Fibroblast of the conjunctiva (primary cell): ENCODE measurements at regions not wholly inside any gene's neighbourhood (a gene's known extent, or its start where the extent isn't known, plus 50 kb on each side); places are given as distances from the start of the nearest gene placed in this dataset.
A peak's percentile ranks its signal among the peaks of the same experiment; 100 is the strongest.

Experiments
- DNase-seq: peaks from one replicate; pipeline ENCODE4 v3.0.0-alpha.2; 2010; ENCODE audit warnings: low read depth

DNA sequence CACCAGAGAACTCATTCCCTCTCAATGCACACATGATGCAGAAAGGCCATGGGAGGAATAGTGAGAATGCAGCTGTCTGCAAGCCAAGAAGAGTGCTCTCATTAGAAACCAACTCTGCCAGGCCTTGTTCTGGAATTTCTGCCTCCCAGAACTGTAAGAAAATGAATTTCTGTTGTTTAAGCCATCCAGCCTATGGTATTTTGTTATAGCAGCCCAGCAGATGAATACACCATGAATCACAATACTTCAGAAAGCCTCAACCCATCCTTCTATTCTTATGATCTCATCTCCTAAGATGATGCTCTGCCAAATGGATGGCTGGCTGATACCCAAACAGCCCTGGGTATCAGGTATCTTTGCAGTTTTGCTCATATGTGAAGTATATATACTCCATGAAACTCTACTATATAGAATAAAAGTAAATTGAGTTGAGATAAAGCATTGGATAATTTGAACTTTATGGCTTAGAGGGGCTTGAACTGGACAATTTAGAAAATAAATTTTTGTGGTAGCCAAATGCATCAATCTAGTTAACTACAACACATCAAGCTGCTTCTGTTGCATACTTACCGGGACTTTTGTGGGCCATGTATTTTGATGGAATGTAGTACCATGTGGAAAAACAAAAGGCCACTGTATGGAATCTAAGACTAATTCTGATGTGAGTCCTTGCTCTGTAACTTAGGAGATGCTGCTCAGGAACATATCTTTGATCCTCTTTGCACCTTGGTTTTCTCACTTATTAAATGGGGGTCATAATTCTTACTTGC, 245.9 kb downstream of the HS3ST1 start:
- peak; percentile 45 for DNase-seq

DNA sequence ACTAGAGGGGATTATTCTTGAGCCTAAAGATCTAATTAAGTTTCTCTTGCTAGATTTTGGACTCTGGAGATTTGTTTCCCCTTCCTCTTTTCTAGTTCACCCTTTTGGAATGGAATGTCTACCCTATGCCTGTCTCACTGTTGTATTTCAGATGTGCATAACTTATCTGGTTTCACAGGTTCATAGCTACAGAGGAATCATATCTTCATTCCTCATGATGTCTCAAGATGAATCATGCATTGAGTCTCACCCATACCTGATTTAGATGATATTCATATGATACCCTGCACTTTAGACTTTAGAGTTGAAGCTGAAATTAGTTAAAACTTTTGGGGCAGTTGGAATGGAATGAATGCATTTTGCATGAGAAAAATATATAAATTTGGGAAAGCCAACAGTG, 246.7 kb downstream of the HS3ST1 start:
- DNase-seq, result no peak

DNA sequence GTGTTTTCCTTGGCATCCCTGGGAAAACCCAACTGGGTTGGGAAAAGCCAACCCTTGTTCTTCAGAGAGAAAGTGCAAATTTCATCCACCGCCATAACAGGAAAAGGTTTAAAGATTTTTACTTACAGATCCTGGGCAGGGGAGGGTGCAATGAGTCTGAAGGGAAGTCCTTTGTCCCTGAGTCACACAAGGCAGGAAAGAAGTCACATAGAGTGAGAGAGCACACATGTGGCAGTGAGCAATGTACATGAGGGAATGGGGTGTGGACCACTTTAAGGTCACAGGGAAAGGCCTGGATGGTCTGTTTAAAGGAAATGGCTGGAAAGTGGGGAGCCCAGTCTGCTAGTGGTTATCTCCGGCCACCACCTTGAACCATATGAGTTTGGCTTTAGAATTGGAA, 248.9 kb downstream of the HS3ST1 start:
- no peak for DNase-seq

DNA sequence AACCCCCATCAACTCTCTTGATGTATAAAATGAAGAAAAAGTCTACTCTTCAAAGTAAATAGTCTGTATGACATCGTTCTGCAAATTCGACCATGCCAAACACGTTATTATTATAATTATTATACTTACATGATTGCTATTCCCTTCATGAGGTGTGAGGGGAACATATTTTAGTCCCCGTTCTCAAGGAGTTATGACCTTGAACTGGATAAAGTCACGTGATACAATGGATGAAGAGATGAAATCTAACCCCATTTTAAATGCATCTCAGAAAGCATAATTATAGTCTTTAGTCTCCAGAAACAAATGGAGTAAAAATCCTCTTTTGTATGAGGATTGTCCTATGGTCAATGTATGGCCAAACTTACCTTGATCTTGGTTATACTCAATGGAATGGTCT, 250.3 kb downstream of the HS3ST1 start:
- no peak for DNase-seq

DNA sequence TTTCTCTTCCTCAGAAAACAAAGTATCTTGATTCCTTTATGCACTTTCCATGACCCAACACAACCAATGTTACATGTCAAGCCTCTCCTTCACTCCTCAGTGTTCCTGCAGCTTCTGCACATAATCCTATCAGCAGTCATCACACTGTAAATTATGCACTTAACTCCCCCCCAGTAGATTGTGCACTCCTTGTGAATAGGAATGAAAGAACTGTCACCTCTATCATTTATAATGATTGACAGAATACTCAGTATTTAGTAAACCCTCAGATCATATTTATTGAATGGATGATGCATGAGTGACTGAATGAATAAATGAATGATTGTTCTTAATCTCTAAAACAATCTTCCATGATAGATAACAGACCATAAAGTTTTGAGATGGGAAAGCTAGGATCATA, 253.3 kb downstream of the HS3ST1 start:
- DNase-seq, result no peak

DNA sequence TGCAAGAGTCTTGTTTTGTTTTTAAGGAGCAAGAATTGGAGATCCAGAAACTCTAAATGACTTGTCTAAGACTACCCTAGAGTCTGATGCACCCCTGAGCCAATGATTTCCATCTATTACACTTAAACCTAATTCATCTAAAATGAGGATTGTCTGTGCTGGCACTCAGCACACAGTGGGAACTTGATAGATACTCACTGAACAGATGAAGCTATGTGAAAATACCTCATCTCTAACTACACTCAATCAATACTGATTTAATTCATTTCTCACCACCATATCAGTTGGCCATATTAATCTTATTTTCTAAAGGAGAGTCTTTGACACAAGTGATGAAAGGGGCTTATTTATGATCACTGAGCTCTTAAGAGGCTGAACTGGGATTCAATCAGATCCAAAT, 262.1 kb downstream of the HS3ST1 start:
- no peak for DNase-seq

DNA sequence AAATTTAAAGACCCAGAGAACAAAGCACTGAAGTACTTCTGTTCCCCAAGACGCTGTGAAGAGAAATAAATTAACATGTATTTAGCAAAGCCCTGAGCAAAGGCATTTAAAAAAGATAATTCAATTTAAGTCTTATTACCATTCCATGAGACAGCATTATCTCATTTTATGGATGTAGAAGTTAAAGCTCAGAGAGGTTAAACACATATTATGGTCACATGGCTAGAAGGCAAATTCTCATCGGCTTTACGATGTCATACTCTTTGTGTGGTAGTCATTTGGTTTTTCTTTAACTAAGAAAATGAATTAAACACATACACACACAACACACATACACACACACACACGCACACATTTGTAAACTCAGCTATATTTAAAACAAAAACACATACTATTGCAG, 262.7 kb downstream of the HS3ST1 start:
- DNase-seq, result no peak

DNA sequence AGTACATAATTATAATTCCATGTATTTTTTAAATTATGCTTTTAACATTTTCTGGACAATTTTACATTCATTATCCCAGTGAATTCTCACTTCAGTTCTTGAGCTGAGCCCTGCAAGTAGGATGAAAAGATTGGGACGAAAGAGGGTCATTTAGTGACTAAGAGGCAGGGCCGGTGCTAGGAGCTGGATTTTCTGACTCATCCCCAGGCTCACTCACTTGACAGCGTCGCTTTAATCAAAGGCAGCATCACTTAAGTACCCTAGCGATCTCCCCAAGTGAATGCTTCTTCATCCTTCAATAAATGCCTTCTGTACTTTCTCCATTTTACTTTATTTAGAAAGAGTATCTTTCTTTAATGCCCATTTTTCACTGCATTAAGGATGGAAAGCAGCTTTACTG, 263.6 kb downstream of the HS3ST1 start:
- DNase-seq, result no peak

DNA sequence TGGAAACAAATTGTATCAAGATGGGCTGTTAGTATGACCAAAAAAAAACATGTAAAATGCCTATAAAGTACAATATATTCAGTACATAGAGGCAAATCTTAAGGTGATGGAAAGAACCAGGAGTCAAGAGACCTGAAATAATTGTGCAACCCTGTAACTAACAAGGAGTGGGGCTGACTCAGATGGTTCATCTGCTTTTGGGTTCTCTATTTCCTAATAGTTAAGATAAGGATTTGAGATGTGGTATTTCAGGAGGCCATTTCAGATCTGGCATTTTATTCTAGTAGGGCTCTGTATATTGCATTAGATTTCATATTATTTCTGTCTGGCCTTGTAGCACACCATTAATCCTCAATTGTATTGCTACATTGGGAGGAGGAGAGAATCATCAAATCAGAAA, 268.4 kb downstream of the HS3ST1 start:
- no peak for DNase-seq

DNA sequence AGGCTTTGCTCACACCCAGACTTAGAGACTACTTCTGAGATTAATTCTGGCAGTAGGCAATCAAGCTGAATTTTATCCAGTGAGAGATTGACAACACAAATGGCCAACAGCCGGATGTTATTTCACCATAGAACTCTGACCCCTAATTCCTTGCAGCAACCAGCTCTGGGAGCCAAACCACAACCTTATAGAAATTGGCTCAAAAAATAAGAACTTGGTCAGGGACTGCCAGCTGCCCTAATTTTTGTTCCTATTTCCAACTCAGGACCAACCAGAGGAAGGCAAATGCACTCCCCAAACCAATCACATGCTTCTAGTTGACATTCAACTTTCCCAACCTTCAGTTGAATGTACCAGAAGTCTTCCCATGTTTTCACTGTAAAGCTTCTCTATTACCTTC, 269.7 kb downstream of the HS3ST1 start:
- no peak for DNase-seq

DNA sequence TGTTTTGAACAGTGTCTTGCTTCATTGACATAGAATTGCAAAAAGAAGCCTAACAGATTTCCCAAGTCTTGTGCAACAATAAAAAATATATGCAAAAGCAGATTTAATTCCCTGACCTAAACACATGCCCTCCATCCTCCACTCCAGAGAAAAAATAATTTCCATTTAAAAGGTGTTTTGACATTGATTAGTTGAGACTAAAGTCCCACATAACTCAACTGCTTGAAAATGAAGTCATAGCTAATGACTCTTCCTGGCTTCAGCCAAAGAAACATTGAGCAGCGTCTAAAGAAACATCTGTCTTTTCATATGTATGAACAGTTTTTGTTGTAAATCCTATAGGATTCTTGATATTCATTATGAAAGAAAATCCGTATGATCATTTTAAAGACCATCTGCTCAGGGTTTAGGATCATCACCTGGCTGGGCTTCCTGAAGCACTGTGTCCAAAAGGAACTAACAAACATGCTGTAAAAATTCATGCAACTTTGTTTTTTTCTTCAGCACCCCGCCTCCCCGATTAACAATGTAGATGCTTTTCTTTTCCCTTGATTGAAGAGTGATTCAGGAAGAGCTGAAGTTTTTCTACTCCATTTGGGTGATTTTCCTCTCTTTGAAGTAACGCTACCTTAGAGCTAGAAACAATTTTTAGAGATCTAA, 273.4 kb downstream of the HS3ST1 start:
- no peak for DNase-seq

DNA sequence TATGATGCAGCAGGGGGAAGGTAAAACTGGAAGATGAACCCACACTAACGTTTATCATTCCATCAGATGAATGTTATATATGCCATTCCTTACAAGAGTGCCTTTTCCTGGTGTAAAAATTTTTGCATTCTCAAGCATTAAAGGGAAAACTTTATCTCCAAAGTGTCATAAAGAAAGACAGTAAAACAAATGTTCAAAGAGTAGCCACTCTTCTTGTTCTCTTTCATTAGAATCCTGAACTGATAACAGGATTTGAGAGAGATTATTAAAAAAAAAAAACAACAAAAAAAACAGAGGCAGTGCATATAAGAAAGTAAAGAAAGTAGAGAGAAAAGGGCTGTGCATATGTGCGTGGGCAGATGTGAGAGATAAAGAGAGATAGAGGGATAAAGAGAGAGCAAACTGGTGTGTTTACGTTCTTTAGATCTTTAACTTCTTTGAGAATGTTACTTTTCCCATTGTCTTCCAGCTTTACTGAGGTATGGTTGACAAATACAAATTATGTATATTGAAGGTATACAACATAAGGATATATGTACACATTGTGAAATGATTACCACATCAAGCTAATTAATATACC, 275.4 kb downstream of the HS3ST1 start:
- DNase-seq, result no peak

DNA sequence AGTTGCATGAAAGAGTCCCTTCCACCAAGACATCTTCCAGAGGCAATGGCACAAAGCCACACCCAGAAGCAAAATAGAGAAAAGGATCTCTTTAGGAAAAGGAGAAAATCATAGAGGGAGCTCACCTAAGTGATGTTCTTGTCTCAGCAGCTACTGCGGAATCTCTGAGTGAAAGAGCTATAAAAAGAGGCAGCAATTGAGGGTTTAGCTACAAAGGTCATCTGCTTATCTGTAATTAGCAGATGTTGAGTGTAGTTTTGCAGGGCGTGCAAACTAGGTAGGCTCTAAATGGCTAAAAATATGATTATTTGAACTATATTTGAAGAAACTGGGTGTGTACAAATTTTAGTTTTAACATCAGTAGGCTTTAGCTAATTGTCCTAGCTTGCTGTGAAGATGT, 276.0 kb downstream of the HS3ST1 start:
- no peak for DNase-seq

DNA sequence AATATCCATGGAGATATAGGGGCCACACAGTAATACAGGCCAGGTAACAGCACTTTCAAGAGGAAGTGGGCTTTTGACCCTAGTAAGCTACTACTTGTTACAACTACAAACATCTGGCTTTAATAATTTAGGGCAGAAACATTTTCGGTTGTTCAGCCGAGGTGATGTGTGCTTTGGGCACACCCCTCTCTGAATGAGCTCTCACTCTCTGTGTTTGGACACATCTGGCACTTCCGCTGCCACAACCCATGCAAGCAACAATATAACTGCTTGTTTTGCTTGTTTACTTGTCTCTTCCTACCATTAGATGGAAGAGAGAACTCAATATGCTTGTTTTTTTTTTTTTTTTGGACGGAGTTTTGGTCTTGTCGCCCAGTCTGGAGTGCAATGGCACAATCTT, 277.2 kb downstream of the HS3ST1 start:
- DNase-seq, result no peak

DNA sequence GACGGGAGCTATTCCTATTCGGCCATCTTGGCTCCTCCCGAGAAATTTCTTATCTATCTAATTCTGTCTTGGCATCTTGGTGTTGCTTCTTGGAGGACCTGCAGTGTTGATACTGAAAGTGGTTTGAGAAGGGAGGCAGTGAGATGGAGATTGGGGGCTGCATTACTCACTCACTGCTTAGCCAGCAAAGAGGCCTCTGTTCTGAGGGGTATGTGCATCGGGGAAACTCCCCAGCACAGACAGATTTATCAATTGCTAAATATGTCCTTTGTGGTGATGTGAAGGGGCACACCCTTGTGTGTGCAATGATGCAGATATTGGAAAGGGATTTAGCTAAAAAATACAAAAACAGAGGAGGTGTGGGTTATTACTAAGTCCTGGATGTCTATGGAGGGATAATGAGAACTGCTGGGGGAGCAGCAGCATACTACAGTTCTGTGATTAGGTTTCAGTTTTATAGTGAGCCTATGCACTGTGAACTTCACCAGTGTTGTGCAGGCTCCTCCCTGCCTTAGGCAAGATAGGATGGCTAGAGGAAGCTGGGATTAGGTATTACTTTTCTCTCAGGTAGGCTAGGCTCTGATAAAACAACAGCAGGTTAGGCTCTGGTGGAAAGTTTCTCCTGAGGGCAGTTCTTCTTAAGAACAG, 279.0 kb downstream of the HS3ST1 start:
- no peak for DNase-seq

DNA sequence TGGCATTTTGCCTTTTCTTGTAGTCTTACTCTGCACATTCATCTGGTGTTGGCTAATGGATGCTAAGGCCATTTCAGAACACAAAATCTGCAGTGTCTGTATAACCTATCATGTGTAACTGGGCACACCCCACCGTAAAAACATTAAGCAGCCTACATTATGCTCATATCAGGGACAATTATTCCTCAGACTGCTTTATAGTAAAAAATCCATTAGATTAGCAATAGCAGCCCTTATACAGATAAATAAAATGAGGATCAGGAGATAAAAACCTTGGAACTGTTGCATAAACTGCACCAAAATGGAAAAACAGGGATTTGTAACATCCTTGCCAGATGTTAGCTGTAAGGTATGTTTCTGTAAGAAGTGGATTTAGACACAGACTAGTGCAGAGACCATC, 288.8 kb downstream of the HS3ST1 start:
- no peak for DNase-seq

DNA sequence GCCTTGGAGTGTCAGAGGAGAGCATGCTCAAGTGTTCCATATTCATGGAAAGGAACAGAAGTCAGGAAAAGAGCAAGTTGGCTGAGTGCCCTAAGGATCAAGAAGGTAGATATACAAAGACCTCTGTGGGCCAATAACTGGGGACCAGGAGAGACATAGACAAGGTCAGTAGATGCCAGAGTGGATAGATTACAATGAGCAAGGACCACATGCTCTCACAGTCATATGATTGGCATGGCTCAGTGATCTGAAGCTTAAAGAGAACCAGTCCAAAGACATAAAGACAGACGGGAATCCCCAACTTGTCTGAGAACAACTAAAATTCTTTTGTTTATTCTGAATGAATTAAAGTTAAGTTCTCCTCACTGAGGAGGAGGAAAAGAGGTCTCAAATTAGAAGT, 289.7 kb downstream of the HS3ST1 start:
- DNase-seq, result no peak

DNA sequence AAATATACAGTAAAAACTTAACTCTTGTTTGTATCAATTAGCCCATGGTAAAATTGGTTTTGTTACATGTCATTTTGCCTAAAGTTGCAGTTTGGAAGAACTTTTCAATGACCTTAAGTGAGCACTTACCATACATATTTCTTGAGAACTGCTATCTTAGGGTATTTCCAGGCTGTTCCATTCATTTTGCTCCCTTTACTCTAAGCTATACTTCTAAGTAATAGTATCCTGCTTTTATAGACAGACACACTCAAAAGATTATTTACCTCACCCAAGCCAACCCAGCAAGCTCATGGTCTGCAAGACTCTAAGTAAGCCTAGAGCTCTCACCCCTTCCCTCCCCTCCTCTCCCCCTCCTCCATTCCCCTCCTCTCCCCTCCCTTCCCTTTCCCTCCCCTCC, 294.0 kb downstream of the HS3ST1 start:
- no peak for DNase-seq

DNA sequence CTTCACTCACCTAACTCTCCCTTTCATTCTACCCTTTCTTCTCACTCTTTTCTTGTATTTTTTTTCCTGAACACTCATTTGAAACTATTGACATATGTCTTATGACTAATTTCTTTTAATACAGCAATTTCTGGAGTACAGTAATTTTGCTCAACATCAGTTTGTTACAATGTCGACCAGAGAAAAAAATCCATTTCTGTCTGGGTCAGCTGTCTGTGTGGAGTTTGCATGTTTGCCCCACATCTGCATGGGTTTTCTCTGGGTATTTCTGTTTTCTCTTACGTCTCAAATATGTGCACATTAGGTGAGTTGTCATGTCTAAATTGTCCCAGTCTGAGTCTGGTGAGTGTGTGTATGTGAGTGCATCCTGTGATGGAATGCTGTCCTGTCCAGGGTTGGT, 294.8 kb downstream of the HS3ST1 start:
- no peak for DNase-seq

DNA sequence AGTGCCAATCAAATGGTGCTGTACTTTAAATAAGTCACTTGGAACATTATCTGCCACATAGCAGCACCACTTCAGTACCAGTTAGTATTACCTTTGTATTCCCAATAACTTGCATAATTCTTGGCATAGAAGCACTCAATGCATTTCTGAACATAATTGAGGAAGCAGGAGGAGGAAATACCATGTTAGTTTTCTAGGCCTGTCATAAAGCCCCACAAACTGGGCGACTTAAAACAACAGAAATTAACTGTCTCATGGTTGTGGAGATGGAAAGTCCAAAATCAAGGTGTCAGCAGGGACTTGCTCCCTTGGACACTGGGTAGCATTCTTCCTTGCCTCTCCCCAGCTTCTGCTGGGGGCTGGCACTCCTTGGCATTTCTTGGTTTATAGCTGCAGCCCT, 296.2 kb downstream of the HS3ST1 start:
- DNase-seq, result no peak

DNA sequence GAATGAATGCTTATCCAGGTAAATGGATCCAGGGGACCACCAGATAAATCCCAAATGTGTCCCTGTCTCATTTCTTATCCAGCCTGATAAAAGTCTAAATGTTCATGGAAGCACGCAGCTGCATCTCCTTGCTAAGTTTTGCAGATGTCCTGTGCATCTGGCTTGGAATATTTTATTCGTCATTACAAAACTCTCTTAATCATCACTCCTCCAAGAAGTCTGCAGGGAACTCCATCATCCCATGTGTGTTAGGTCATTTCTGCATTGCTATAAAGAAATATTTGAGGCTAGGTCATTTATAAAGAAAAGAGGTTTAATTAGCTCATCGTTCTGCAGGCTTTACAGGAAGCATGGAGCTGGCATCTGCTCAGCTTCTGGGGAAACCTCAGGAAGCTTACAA, 297.2 kb downstream of the HS3ST1 start:
- DNase-seq, result no peak

DNA sequence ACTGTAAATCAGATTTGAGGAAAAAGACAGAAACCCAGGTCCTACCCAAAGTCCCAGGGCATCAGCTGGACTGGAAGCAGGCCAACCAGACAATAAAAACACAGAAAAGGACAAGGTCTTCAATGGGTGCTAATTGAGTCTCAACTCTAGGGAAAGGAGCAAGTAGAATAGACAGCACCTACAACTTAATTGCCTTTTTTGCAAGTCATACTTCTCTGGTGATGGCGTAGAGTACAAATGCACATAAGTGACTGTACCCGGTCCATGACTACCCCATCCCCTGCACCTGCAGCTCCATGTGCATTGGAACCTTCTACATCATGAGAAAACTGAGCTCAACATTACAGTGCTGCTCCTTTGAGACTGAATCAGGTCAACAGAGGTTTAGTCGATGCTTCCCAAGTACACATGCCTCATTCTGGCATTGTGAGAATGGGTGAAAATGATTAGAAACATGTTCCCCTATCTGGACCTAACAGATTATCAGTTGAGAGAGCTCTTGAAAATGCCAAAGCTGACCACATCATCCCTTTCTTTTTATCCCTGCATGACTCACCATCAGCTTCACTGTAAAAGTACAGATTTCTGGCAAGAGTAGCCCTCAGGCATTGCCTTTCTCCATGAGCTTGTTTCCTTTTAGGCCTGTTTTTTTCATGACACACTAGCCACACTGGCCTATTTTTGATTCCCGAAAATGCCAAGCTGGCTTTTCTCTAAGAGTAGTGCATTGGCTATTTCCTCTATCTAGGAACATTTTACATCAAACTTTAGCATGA, 298.3 kb downstream of the HS3ST1 start:
- DNase-seq, result peak; percentile 69
